ENCODE measurements at regions not wholly inside any gene's neighbourhood (a gene's known extent, or its start where the extent isn't known, plus 50 kb on each side); places are given as distances from the start of the nearest gene placed in this dataset.

DNA sequence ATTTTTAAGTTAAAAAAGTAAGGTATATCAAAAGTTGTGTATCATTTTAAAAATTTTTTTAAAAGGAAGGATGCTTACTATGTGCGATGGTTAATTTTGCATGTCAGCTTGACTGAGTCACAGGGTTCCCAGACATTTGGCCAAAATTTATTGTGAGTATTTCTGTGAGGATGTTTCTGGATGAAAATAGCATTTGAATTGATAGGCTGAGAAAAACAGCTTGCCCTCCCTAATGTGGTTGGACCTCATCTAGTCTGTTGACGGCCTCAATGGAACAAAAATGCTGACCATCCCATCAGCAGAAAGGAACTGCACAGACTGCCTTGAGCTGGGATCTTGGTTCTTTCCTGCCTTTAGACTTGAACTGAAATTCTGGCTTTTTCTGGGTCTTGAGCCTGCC, 724.5 kb downstream of the NCAM2 start:
- TF ChIP-seq POLR2AphosphoS5 (IDR thresholded peaks at IDR 0.05; ENCODE audit: low read depth, low read length) (no peak), TAF1 (IDR thresholded peaks at IDR 0.05; ENCODE audit: borderline replicate concordance, insufficient read depth, low read length) (no peak), FOXP2 (optimal IDR thresholded peaks at IDR 0.05; ENCODE audit: borderline replicate concordance, extremely low read depth, extremely low read length, insufficient read depth) (no peak), SIN3A (IDR thresholded peaks at IDR 0.05; ENCODE audit: borderline replicate concordance, insufficient read depth, low read length) (no peak)
